ENCODE measurements at regions not wholly inside any gene's neighbourhood (a gene's known extent, or its start where the extent isn't known, plus 50 kb on each side); places are given as distances from the start of the nearest gene placed in this dataset.

GRCh38 chr3:39748763-39749162 is 60.6 kb upstream of the MYRIP start:
- DNase-seq (ENCODE audit: low read depth), result no peak

- no peak for DNase-seq (ENCODE audit: low read depth)
Measured at GRCh38 chr3:39750712-39751111, 58.7 kb upstream of the MYRIP start.

- no peak for DNase-seq (ENCODE audit: low read depth)
Measured at GRCh38 chr3:39751286-39751685, 58.1 kb upstream of the MYRIP start.

- no peak for DNase-seq (ENCODE audit: low read depth)
Measured at GRCh38 chr3:39752019-39752637, 57.3 kb upstream of the MYRIP start.

- no peak for DNase-seq (ENCODE audit: low read depth)
Measured at GRCh38 chr3:39752751-39753150, 56.7 kb upstream of the MYRIP start.

- DNase-seq (ENCODE audit: low read depth), result no peak
Measured at GRCh38 chr3:39753391-39753790, 56.0 kb upstream of the MYRIP start.

GRCh38 chr3:39754549-39754948 is 54.9 kb upstream of the MYRIP start:
- no peak for DNase-seq (ENCODE audit: low read depth)

GRCh38 chr3:39755100-39755499 is 54.3 kb upstream of the MYRIP start:
- no peak for DNase-seq (ENCODE audit: low read depth)

- DNase-seq (ENCODE audit: low read depth), result no peak
Measured at GRCh38 chr3:39757307-39757706, 52.1 kb upstream of the MYRIP start.

Data from fibroblast of the conjunctiva (primary cell).